Skin of body (tissue), 1 donor: ENCODE measurements at regions not wholly inside any gene's neighbourhood (a gene's known extent, or its start where the extent isn't known, plus 50 kb on each side); places are given as distances from the start of the nearest gene placed in this dataset.

Experiments
- DNase-seq: peaks from one replicate; lab custom pipeline; 2025; lab: John Stamatoyannopoulos, UW

GRCh38 chr5:155290937-155291336 is 277.4 kb downstream of the KIF4B start:
- no peak for DNase-seq

- DNase-seq, result no peak
Measured at GRCh38 chr5:155293605-155294178, 280.1 kb downstream of the KIF4B start.

- DNase-seq, result no peak
Measured at GRCh38 chr5:155295111-155295510, 281.6 kb downstream of the KIF4B start.

- no peak for DNase-seq
Measured at GRCh38 chr5:155299386-155300005, 285.9 kb downstream of the KIF4B start.

GRCh38 chr5:155303120-155303519 is 289.6 kb downstream of the KIF4B start:
- no peak for DNase-seq

- DNase-seq, result no peak
Measured at GRCh38 chr5:155307229-155307628, 293.7 kb downstream of the KIF4B start.

GRCh38 chr5:155308289-155308688 is 294.7 kb downstream of the KIF4B start:
- no peak for DNase-seq

- no peak for DNase-seq
Measured at GRCh38 chr5:155309021-155309746, 295.6 kb downstream of the KIF4B start.

GRCh38 chr5:155311721-155312120 is 298.2 kb downstream of the KIF4B start:
- no peak for DNase-seq

- DNase-seq, result no peak
Measured at GRCh38 chr5:155313518-155313917, 300.0 kb downstream of the KIF4B start.

- no peak for DNase-seq
Measured at GRCh38 chr5:155316070-155316714, 302.6 kb downstream of the KIF4B start.

- no peak for DNase-seq
Measured at GRCh38 chr5:155332618-155333017, 319.1 kb downstream of the KIF4B start.

- DNase-seq, result no peak
Measured at GRCh38 chr5:155342956-155343355, 329.4 kb downstream of the KIF4B start.

- no peak for DNase-seq
Measured at GRCh38 chr5:155343468-155343867, 329.9 kb downstream of the KIF4B start.

GRCh38 chr5:155353231-155353630 is 339.7 kb downstream of the KIF4B start:
- no peak for DNase-seq

GRCh38 chr5:155366096-155366495 is 352.5 kb downstream of the KIF4B start:
- DNase-seq, result no peak

- no peak for DNase-seq
Measured at GRCh38 chr5:155367841-155368240, 354.3 kb downstream of the KIF4B start.

GRCh38 chr5:155368490-155368889 is 354.9 kb downstream of the KIF4B start:
- DNase-seq, result no peak

- no peak for DNase-seq
Measured at GRCh38 chr5:155380480-155380879, 366.9 kb downstream of the KIF4B start.

GRCh38 chr5:155381654-155382053 is 368.1 kb downstream of the KIF4B start:
- no peak for DNase-seq

- no peak for DNase-seq
Measured at GRCh38 chr5:155389498-155389897, 375.9 kb downstream of the KIF4B start.

- no peak for DNase-seq
Measured at GRCh38 chr5:155394727-155395126, 381.2 kb downstream of the KIF4B start.
